A549 (cell line): ENCODE measurements at regions not wholly inside any gene's neighbourhood (a gene's known extent, or its start where the extent isn't known, plus 50 kb on each side); places are given as distances from the start of the nearest gene placed in this dataset.

Experiments used
- CTCF ChIP-seq: fragments of >200 bp; sonication (Bioruptor Twin); formaldehyde crosslinking; IDR thresholded peaks from 3 replicates; pipeline ENCODE4 v1.5.1; 2016
- KDM5A ChIP-seq: fragments of 200-600 bp; sonication (generic); IDR thresholded peaks from 2 replicates; pipeline ENCODE4 v1.6.1; 2016; ENCODE audit warnings: antibody characterized with exemption, mild to moderate bottlenecking
- POLR2A ChIP-seq: IDR thresholded peaks from 2 replicates; pipeline ENCODE4 v1.6.1; 2012; ENCODE audit warnings: mild to moderate bottlenecking, low read length
- RFX5 ChIP-seq: fragments of 450-650 bp; IDR thresholded peaks from 2 replicates; pipeline ENCODE4 v1.7.1; 2014; ENCODE audit warnings: antibody characterized with exemption, mild to moderate bottlenecking, moderate library complexity

DNA sequence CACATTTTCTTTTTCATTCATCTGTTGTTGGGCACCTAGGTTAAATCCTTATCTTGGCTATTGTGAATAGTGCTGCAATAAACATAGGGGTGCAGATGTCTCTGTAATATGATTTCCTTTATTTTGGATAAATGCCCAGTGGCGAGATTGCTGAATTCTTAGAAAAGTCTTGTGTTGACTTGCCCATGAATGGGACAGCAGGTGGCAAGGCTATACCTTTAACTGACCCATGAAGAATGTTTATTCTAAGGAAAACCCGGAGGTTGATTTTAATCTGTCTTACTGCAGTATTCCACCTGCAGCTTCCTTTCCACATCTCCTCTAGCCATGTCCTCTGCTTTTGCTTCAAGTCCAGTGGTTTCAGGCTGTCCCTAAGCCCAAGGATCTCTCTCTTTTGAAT, 220.6 kb downstream of the SNCA start:
- no peak for TF ChIP-seq CTCF
- TF ChIP-seq POLR2A = no peak
- no peak for TF ChIP-seq RFX5
- TF ChIP-seq KDM5A = no peak
